RWPE2 (cell line): ENCODE measurements at regions not wholly inside any gene's neighbourhood (a gene's known extent, or its start where the extent isn't known, plus 50 kb on each side); places are given as distances from the start of the nearest gene placed in this dataset.

Source experiments
- ATAC-seq: fragments of 200-7000 bp; cut with Tn5 transposase; 3 replicates; pipeline ENCODE4 v1.9.1; 2021; ENCODE audit warnings: low read depth
- DNase-seq: peaks from one replicate; pipeline ENCODE4 v3.0.0-alpha.2; 2020; ENCODE audit warnings: low spot score
- H3K27ac ChIP-seq: fragments of 450-650 bp; 2 replicates; pipeline ENCODE4 v1.5.1; 2017; ENCODE audit warnings: mild to moderate bottlenecking; ENCODE audit not compliant: poor library complexity, severe bottlenecking
- H3K27me3 ChIP-seq: fragments of 250-450 bp; sonication (Bioruptor Pico); 2 replicates; pipeline ENCODE4 v1.5.1; 2021; ENCODE audit warnings: mild to moderate bottlenecking, moderate library complexity; ENCODE audit not compliant: insufficient read depth, poor library complexity, severe bottlenecking
- H3K36me3 ChIP-seq: fragments of 250-450 bp; sonication (Bioruptor Pico); 2 replicates; pipeline ENCODE4 v1.5.1; 2020; ENCODE audit warnings: low read depth, mild to moderate bottlenecking, moderate library complexity
- H3K4me1 ChIP-seq: fragments of 250-450 bp; sonication (Bioruptor Pico); 2 replicates; pipeline ENCODE4 v1.5.1; 2021; ENCODE audit warnings: mild to moderate bottlenecking, moderate library complexity; ENCODE audit not compliant: insufficient read depth, poor library complexity, severe bottlenecking
- H3K4me3 ChIP-seq: fragments of 250-450 bp; sonication (Bioruptor Pico); 2 replicates; pipeline ENCODE4 v1.5.1; 2021; ENCODE audit warnings: mild to moderate bottlenecking, moderate library complexity; ENCODE audit not compliant: severe bottlenecking
- H3K9me3 ChIP-seq: fragments of 250-450 bp; sonication (Bioruptor Pico); 2 replicates; pipeline ENCODE4 v1.5.1; 2021; ENCODE audit warnings: mild to moderate bottlenecking, moderate library complexity; ENCODE audit not compliant: severe bottlenecking
- TF ChIP-seq, protein P1 (sequence below): fragments of 450-650 bp; IDR thresholded peaks from one replicate; pipeline ENCODE4 v1.5.1; 2017; ENCODE audit warnings: mild to moderate bottlenecking, moderate library complexity; ENCODE audit not compliant: poor library complexity, severe bottlenecking

DNA sequence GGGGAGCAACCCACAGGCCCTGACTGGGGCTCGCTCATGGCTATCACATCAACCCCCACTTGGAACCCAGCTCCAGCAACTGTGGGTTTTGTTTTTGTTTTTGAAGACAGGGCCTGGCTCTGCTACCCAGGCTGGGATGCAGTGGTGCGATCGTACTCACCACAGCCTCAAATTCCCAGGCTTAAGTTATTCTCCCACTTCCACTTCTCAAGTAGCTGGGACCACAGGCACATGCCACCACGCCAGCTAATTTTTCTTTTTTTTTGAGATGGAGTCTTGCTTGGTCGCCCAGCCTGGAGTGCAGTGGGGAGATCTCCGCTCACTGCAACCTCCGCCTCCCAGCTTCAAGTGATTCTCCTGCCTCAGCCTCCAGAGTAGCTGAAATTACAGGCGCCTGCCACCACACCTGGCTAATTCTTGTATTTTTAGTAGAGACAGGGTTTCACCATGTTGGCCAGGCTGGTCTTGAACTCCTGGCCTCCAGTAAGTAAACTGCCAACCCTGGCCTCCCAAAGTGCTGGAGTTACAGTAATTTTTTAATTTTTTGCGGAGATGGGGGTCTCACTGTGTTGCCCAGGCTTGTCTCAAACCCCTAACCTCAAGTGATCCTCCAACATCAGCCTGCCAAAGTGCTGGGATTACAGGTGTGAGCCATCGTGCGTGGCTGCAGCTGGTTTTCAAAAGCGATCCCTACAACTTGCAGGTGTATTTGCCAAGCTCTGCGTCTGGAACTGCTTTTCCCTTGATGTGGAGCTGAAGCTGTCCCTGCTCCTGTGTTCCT lies 228.7 kb downstream of the SKIDA1 start:
- H3K27ac ChIP-seq: no peak overlapping the region
- no peak overlapping the region for H3K4me3 ChIP-seq
- ATAC-seq: no peak
- TF ChIP-seq, protein P1, sequence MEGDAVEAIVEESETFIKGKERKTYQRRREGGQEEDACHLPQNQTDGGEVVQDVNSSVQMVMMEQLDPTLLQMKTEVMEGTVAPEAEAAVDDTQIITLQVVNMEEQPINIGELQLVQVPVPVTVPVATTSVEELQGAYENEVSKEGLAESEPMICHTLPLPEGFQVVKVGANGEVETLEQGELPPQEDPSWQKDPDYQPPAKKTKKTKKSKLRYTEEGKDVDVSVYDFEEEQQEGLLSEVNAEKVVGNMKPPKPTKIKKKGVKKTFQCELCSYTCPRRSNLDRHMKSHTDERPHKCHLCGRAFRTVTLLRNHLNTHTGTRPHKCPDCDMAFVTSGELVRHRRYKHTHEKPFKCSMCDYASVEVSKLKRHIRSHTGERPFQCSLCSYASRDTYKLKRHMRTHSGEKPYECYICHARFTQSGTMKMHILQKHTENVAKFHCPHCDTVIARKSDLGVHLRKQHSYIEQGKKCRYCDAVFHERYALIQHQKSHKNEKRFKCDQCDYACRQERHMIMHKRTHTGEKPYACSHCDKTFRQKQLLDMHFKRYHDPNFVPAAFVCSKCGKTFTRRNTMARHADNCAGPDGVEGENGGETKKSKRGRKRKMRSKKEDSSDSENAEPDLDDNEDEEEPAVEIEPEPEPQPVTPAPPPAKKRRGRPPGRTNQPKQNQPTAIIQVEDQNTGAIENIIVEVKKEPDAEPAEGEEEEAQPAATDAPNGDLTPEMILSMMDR: no peak
- no peak for DNase-seq
- H3K9me3 ChIP-seq: no peaks in the 10 kb centered on the region
- H3K36me3 ChIP-seq: no peaks in the 10 kb centered on the region
- peaks cover 12% of the 10 kb centered on the region for H3K4me1 ChIP-seq
- no peaks in the 10 kb centered on the region for H3K27me3 ChIP-seq

DNA sequence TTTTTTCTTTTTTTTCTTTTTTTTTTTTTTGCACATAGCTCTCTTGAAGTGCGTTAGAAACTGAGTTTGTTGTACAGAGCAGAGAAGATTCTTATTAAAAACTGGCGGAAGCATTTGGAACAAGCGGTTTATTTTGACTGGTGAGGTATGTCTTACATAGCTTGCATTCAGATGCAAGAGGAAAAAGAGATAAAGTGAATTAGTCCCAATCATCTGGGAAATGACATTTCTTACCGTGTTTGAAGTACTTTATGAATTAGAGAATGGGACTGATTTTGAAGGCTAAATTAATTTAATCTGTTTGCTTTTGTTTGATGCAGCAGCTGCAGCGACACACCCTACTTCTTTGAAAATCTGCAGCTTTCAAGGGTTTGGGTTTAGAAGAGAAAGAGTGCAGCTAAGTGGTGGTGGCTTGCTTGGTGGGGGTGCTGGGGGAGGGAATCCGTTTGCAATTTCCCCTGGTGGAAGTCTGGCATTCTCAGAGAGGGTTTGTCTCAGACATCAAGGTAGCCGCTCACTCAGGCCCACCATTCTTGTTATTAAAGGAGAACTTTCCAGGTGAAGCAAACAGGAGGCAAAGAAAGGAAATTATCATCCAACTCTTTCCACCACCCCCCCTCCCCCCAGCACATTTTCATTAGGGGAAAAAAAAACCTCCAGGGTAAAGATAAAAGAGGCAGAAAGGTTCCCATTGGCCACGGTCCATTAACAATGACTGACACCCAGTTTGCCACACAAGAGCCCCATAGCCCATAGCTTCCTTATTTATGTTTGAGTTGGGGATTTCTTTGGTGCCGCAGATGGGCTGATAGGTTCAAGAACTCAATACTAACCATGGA lies 231.7 kb downstream of the SKIDA1 start:
- peaks cover 13% of the 10 kb centered on the region for H3K4me1 ChIP-seq
- TF ChIP-seq, protein P1: no peak
- H3K9me3 ChIP-seq: no peaks in the 10 kb centered on the region
- DNase-seq (no peak), ATAC-seq (no peak)
- H3K36me3 ChIP-seq: no peaks in the 10 kb centered on the region
- no peak overlapping the region for H3K4me3 ChIP-seq
- peak overlapping the region; percentile 70 for H3K27ac ChIP-seq
- H3K27me3 ChIP-seq: no peaks in the 10 kb centered on the region

DNA sequence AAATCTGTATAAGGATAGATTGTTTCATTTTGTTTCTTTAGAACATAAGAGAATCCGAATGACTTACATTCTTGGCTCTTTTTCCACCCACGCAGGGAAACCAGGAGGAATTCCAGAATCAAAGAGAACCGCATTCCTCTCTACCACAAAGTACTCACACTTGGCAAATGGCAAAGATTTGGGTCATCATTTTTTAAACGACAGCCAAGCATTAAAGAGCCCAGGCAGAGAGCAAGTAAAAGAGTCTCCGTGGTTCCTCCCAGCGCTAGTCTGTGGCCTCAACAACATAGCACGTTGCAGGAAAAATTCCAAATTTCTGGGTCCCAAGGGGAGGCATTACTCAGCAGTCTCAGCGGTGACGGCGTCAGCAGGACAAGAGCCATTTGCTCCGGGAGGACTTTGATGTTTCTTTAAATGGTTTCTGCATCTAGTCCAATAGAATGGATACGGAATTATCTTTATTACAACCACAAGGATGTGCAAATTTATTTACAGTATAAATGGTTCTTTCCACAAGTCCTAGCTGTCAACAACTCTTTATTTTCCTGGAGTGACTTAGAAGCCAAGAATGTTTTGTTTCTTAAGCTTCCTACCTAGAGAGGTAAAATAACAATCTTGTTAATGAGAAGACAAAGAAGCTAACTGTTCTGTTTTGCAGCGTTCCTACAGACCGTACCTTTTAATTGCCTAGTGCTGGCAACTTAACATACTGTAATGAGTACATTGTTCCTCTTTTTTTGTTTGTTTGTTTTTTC lies 232.5 kb downstream of the SKIDA1 start:
- no peaks in the 10 kb centered on the region for H3K9me3 ChIP-seq
- H3K4me1 ChIP-seq: peaks cover 13% of the 10 kb centered on the region

DNA sequence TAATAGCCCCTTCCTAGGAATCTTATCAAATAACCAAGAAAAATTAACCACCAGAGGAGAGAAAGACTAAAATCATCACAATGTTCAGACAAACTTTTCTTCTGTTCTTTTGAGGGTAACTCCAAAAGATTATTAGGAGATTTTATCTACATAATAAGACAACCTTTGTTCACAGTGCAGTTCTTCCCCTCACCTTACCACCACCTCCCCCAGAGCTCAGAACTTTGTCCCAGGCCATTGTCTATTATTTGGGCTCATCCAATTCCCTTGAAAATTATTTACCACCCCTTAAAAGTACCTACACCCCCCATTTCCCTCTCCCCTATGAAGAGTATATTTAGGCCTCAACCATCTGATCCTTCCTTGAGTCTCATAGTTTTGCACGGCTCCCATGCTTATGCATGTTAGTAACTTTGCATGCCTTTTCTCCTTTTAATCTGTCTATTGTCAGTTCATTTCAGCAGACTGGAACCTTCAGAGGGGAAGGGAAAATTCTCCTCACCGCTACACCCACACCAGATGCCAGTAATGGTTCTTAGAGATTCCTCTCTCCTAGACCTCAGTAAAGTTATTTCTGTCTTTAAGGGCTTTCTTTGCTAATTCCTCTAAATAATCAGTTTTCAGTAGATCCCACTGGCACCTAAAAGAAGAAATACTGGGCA lies 234.9 kb downstream of the SKIDA1 start:
- Histone ChIP-seq H3K4me3 (no peak overlapping the region), H3K27me3 (no peaks in the 10 kb centered on the region), H3K27ac (no peak overlapping the region), H3K36me3 (no peaks in the 10 kb centered on the region), H3K9me3 (peaks cover 3% of the 10 kb centered on the region), H3K4me1 (peaks cover 13% of the 10 kb centered on the region)
- TF ChIP-seq, protein P1: no peak
- DNase-seq (no peak), ATAC-seq (no peak)

More for the DNA sequence above, 232.5 kb downstream of the SKIDA1 start:
- peak; percentile 96 for ATAC-seq
- no peaks in the 10 kb centered on the region for H3K36me3 ChIP-seq
- H3K4me3 ChIP-seq: no peak overlapping the region
- peak overlapping the region; percentile 70 for H3K27ac ChIP-seq
- TF ChIP-seq, protein P1: no peak
- H3K27me3 ChIP-seq: no peaks in the 10 kb centered on the region
- DNase-seq: no peak
